Neural crest cell (in vitro differentiated cells): ENCODE measurements at regions not wholly inside any gene's neighbourhood (a gene's known extent, or its start where the extent isn't known, plus 50 kb on each side); places are given as distances from the start of the nearest gene placed in this dataset.

Source experiments
- DNase-seq: peaks from one replicate; pipeline ENCODE4 v3.0.0; 2021; ENCODE audit warnings: low read depth, mixed read lengths, low spot score
- H3K27ac Mint-ChIP-seq: one replicate; pipeline ENCODE4 v1.8.0; 2021; ENCODE audit warnings: mild to moderate bottlenecking, mixed read lengths; ENCODE audit not compliant: unreplicated experiment
- H3K27me3 Mint-ChIP-seq: 2 replicates; pipeline ENCODE4 v1.8.0; 2021; ENCODE audit warnings: low read depth, mild to moderate bottlenecking, mixed read lengths
- H3K36me3 Mint-ChIP-seq: 2 replicates; pipeline ENCODE4 v1.8.0; 2021; ENCODE audit warnings: low read depth, mild to moderate bottlenecking, mixed read lengths
- H3K4me1 Mint-ChIP-seq: 2 replicates; pipeline ENCODE4 v1.8.0; 2021; ENCODE audit warnings: mixed read lengths
- H3K4me3 Mint-ChIP-seq: one replicate; pipeline ENCODE4 v1.8.0; 2021; ENCODE audit warnings: mild to moderate bottlenecking, mixed read lengths
- H3K9me3 Mint-ChIP-seq: 2 replicates; pipeline ENCODE4 v1.8.0; 2021; ENCODE audit warnings: mixed read lengths
- CTCF ChIP-seq: fragments of 200-600 bp; sonication (generic); conservative IDR thresholded peaks from 2 replicates; pipeline ENCODE4 v1.5.0; 2021; ENCODE audit warnings: antibody characterized with exemption, mild to moderate bottlenecking

GRCh38 chr2:173593109-173593508 is 238.4 kb downstream of the CDCA7 start:
- Mint-ChIP-seq H3K4me3 (no peak overlapping the region), H3K4me1 (peaks cover 13% of the 10 kb centered on the region), H3K9me3 (peaks cover 15% of the 10 kb centered on the region), H3K27ac (no peak overlapping the region), H3K27me3 (no peaks in the 10 kb centered on the region), H3K36me3 (peaks cover 19% of the 10 kb centered on the region)
- no peak for TF ChIP-seq CTCF
- DNase-seq, result no peak

- H3K27ac Mint-ChIP-seq, result no peak overlapping the region
- TF ChIP-seq CTCF, result no peak
- H3K9me3 Mint-ChIP-seq, result peaks cover 15% of the 10 kb centered on the region
- DNase-seq, result no peak
- no peaks in the 10 kb centered on the region for H3K27me3 Mint-ChIP-seq
- H3K4me1 Mint-ChIP-seq, result peaks cover 5% of the 10 kb centered on the region
- H3K4me3 Mint-ChIP-seq, result no peak overlapping the region
- H3K36me3 Mint-ChIP-seq, result peaks cover 24% of the 10 kb centered on the region
Measured at GRCh38 chr2:173596244-173596643, 241.6 kb downstream of the CDCA7 start.

GRCh38 chr2:173598525-173598924 is 243.9 kb downstream of the CDCA7 start:
- no peak for TF ChIP-seq CTCF
- no peaks in the 10 kb centered on the region for H3K27me3 Mint-ChIP-seq
- H3K9me3 Mint-ChIP-seq, result peaks cover 13% of the 10 kb centered on the region
- H3K27ac Mint-ChIP-seq, result no peak overlapping the region
- DNase-seq, result no peak
- no peak overlapping the region for H3K4me3 Mint-ChIP-seq
- H3K4me1 Mint-ChIP-seq, result peaks cover 5% of the 10 kb centered on the region
- peaks cover 19% of the 10 kb centered on the region for H3K36me3 Mint-ChIP-seq

- Mint-ChIP-seq H3K36me3 (peaks cover 11% of the 10 kb centered on the region), H3K27ac (no peak overlapping the region), H3K27me3 (no peaks in the 10 kb centered on the region), H3K4me3 (no peak overlapping the region), H3K4me1 (peaks cover 5% of the 10 kb centered on the region), H3K9me3 (peaks cover 11% of the 10 kb centered on the region)
- DNase-seq, result no peak
- TF ChIP-seq CTCF, result no peak
Measured at GRCh38 chr2:173599821-173600359, 245.2 kb downstream of the CDCA7 start.

GRCh38 chr2:173602153-173602795 is 247.6 kb downstream of the CDCA7 start:
- TF ChIP-seq CTCF, result no peak
- DNase-seq, result no peak
- H3K27ac Mint-ChIP-seq, result no peak overlapping the region
- peaks cover 8% of the 10 kb centered on the region for H3K36me3 Mint-ChIP-seq
- peaks cover 14% of the 10 kb centered on the region for H3K4me1 Mint-ChIP-seq
- peaks cover 6% of the 10 kb centered on the region for H3K9me3 Mint-ChIP-seq
- no peaks in the 10 kb centered on the region for H3K27me3 Mint-ChIP-seq
- H3K4me3 Mint-ChIP-seq, result no peak overlapping the region
